AG04449 (cell line): ENCODE measurements at regions not wholly inside any gene's neighbourhood (a gene's known extent, or its start where the extent isn't known, plus 50 kb on each side); places are given as distances from the start of the nearest gene placed in this dataset.

Experiments used
- CTCF ChIA-PET: fragments of 350-600 bp; formaldehyde crosslinking; extraction: SDS; loops from one replicate; lab custom pipeline; 2021; ENCODE audit warnings: antibody characterized with exemption; lab: Yijun Ruan, JAX
- POLR2A ChIA-PET: fragments of 400-600, 350-600 bp; formaldehyde crosslinking; extraction: SDS; loops from one replicate; lab custom pipeline; 2020; ENCODE audit warnings: antibody characterized with exemption, inconsistent platforms; lab: Yijun Ruan, JAX
- DNase-seq: peaks from one replicate; pipeline ENCODE4 v3.0.0-alpha.2; 2010; ENCODE audit warnings: low read depth, low spot score
- H3K4me3 ChIP-seq: 2 replicates; pipeline ENCODE4 v1.5.1; 2011; ENCODE audit warnings: low read depth, mild to moderate bottlenecking, control low read depth, low read length
- TF ChIP-seq, protein P1 (sequence below): IDR thresholded peaks from one replicate; pipeline ENCODE4 v1.5.1; 2011; ENCODE audit warnings: mild to moderate bottlenecking, moderate library complexity, low read length, control low read depth, inconsistent platforms; ENCODE audit not compliant: insufficient read depth; ENCODE audit errors: missing control alignments

- no peak for DNase-seq
- ChIA-PET CTCF (no interaction called here), POLR2A (no interaction called here)
- H3K4me3 ChIP-seq, result no peak overlapping the region
- TF ChIP-seq, protein P1, sequence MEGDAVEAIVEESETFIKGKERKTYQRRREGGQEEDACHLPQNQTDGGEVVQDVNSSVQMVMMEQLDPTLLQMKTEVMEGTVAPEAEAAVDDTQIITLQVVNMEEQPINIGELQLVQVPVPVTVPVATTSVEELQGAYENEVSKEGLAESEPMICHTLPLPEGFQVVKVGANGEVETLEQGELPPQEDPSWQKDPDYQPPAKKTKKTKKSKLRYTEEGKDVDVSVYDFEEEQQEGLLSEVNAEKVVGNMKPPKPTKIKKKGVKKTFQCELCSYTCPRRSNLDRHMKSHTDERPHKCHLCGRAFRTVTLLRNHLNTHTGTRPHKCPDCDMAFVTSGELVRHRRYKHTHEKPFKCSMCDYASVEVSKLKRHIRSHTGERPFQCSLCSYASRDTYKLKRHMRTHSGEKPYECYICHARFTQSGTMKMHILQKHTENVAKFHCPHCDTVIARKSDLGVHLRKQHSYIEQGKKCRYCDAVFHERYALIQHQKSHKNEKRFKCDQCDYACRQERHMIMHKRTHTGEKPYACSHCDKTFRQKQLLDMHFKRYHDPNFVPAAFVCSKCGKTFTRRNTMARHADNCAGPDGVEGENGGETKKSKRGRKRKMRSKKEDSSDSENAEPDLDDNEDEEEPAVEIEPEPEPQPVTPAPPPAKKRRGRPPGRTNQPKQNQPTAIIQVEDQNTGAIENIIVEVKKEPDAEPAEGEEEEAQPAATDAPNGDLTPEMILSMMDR, result no peak
These were observed 729.0 kb upstream of the ANO3 start for GRCh38 chr11:25602959-25603358.

GRCh38 chr11:25612806-25613205 lies 719.1 kb upstream of the ANO3 start:
- TF ChIP-seq, protein P1, result no peak
- CTCF ChIA-PET, result no interaction called here
- no peak overlapping the region for H3K4me3 ChIP-seq
- POLR2A ChIA-PET, result no interaction called here
- DNase-seq, result no peak

DNA sequence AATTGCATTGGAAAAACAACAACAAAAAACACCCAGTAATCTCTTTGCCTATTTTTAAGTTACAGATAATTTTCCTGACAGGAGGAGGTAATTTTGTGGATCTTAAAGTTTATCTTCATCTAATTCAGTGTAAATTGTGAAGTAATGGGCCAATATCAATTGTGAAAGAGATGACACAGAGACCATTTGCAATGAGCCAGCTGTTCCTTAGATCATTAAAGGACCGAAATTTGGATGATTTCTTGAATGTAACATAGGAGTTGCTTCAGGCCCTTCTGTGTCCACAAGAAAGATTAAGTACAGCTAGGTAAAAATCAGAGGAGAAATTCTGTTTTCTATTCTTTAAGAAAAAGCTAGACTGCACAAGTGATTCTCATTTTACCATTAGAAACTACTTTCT lies 718.5 kb upstream of the ANO3 start:
- TF ChIP-seq, protein P1, result no peak
- DNase-seq, result no peak
- H3K4me3 ChIP-seq, result no peak overlapping the region
- POLR2A ChIA-PET, result no interaction called here
- CTCF ChIA-PET, result no interaction called here

DNA sequence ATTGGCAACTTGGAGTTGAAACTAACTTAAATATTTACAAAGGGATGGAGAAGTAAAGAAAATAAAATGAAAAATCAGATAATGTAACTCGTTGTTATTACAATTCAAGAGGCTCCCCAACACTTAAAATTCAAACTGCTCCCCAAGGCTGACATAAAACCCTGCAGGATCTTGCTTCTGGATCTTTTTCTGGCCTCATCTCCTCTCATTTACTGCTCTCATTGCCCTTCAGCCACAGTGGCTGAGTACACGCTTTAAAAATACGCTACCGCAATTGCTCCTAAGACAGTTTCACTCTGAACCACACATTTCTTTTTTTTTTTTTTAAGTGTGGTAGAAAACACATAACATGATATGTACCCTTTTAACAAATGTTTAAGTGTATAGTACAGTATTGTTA lies 718.1 kb upstream of the ANO3 start:
- ChIA-PET POLR2A (no interaction called here), CTCF (no interaction called here)
- no peak for DNase-seq
- TF ChIP-seq, protein P1, result no peak
- no peak overlapping the region for H3K4me3 ChIP-seq

DNA sequence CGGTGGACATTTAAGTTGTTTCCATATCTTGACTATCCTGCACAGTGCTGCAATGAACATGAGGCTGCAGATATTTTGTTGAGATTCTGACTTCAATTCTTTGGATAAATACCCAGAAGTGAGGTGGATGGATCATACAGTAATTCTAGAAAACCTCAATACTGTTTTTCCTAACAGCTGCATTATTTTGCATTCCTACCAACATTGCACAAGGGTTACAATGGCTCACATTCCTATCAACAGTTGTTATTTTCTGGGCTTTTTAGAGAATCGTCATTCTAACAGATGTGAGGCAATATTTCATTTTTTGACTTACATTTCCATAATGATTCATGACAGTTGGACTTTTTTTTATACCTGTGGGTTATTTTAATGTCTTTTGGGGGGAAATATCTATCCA lies 716.9 kb upstream of the ANO3 start:
- POLR2A ChIA-PET, result no interaction called here
- CTCF ChIA-PET, result no interaction called here
- no peak for DNase-seq
- H3K4me3 ChIP-seq, result no peak overlapping the region
- TF ChIP-seq, protein P1, result no peak

DNA sequence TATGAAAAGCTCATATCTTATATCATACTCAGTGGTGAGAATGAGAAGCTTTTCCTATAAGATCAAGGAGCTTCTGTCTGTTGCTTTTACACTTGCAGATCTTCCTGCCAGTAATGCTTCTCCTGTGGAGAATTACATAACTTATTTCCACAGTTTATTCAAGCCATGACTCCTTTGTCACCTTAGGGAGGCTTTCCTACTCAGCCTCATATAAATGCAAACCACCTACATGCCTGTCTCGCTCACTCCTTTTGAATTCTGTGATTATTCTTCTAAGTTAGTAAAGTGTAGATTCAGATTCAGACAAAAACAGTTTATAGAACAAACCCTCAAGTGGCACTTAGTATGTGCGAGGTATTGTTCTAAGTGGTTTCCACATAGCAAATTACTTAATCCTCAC lies 716.1 kb upstream of the ANO3 start:
- TF ChIP-seq, protein P1, result no peak
- H3K4me3 ChIP-seq, result no peak overlapping the region
- no peak for DNase-seq
- POLR2A ChIA-PET, result no interaction called here
- CTCF ChIA-PET, result no interaction called here

- ChIA-PET POLR2A (no interaction called here), CTCF (no interaction called here)
- TF ChIP-seq, protein P1, result no peak
- H3K4me3 ChIP-seq, result no peak overlapping the region
- DNase-seq, result no peak
These were observed 706.8 kb upstream of the ANO3 start for GRCh38 chr11:25625094-25625493.
